ENCODE measurements at regions not wholly inside any gene's neighbourhood (a gene's known extent, or its start where the extent isn't known, plus 50 kb on each side); places are given as distances from the start of the nearest gene placed in this dataset.

- no peaks in the 10 kb centered on the region for H3F3A ChIP-seq (replicated peaks; ENCODE audit: insufficient read depth)
- H3K79me2 ChIP-seq (ENCODE audit: insufficient read depth), result no peaks in the 10 kb centered on the region
- H3K4me3 ChIP-seq (ENCODE audit: low read depth in 2 of 2, low read length in 1 of 2), result no peak overlapping the region
- H3K27me3 ChIP-seq (ENCODE audit: insufficient read depth), result no peaks in the 10 kb centered on the region
- TF ChIP-seq NFIC (IDR thresholded peaks at IDR 0.05; ENCODE audit: borderline replicate concordance) (no peak), MEF2A (IDR thresholded peaks at IDR 0.05; ENCODE audit: borderline replicate concordance, low read depth) (no peak), RCOR1 (IDR thresholded peaks at IDR 0.05; ENCODE audit: low read length) (no peak), ELF1 (IDR thresholded peaks at IDR 0.05) (no peak), YY1 (IDR thresholded peaks at IDR 0.05; ENCODE audit: low read depth) (no peak), FOXJ3 (CRISPR knock-in tag; IDR thresholded peaks at IDR 0.05) (no peak), TEAD4 (IDR thresholded peaks at IDR 0.05; ENCODE audit: borderline replicate concordance, insufficient read depth) (no peak), POLR2AphosphoS5 (IDR thresholded peaks at IDR 0.05; ENCODE audit: low read depth, low read length) (no peak), SIN3A (IDR thresholded peaks at IDR 0.05; ENCODE audit: borderline replicate concordance, low read depth, low read length) (no peak), ZBTB33 (IDR thresholded peaks at IDR 0.05; ENCODE audit: borderline replicate concordance, low read depth) (no peak), PBX3 (IDR thresholded peaks at IDR 0.05) (no peak), FOSL2 (IDR thresholded peaks at IDR 0.05; ENCODE audit: borderline replicate concordance, low read depth) (no peak), NRF1 (IDR thresholded peaks at IDR 0.05; ENCODE audit: low read depth, low read length) (no peak), EZH2phosphoT487 (IDR thresholded peaks at IDR 0.05; ENCODE audit: borderline replicate concordance, low read depth) (no peak), CTCF (IDR thresholded peaks at IDR 0.05) (no peak), CHD2 (IDR thresholded peaks at IDR 0.05; ENCODE audit: low read length, partially characterized antibody) (no peak), TCF12 (IDR thresholded peaks at IDR 0.05) (no peak), USF1 (IDR thresholded peaks at IDR 0.05; ENCODE audit: borderline replicate concordance, low read depth) (no peak), TAF1 (IDR thresholded peaks at IDR 0.05; ENCODE audit: borderline replicate concordance, low read depth, low read length) (no peak)
- CTCF ChIA-PET, result no interaction called here
- H3K27ac ChIP-seq (ENCODE audit: low read depth in 2 of 2, low read length in 1 of 2), result no peak overlapping the region
- POLR2A ChIA-PET, result no interaction called here
- DNase-seq, result no peak
- no peak overlapping the region for H3K4me2 ChIP-seq
- no peaks in the 10 kb centered on the region for H4K20me1 ChIP-seq (ENCODE audit: insufficient read depth)
- no peak overlapping the region for H2AFZ ChIP-seq (ENCODE audit: low read depth)
- 76% methylated on average over 7 of the region's 7 CpGs for WGBS (ENCODE audit: low lambda C conversion rate)
- peaks cover 0 to 13% of the 10 kb centered on the region in 2 experiments; a peak in 2 of 4 replicates for H3K4me1 ChIP-seq (ENCODE audit: control insufficient read depth in 1 of 2, insufficient read depth in 2 of 2, low read depth in 1 of 2, low read length in 1 of 2)
- no peaks in the 10 kb centered on the region for H3K9me2 ChIP-seq
- no peaks in the 10 kb centered on the region for H3K36me3 ChIP-seq (replicated peaks in 1 of 2; ENCODE audit: control insufficient read depth in 1 of 2, insufficient read depth in 2 of 2, low read length in 1 of 2)
- H3K9ac ChIP-seq, result no peak overlapping the region
- no peaks in the 10 kb centered on the region for H3K9me3 ChIP-seq
Measured at GRCh38 chr9:16076511-16076910, 523.7 kb downstream of the CCDC171 start.

Measured in SK-N-SH (cell line).